Smooth muscle cell (in vitro differentiated cells): ENCODE measurements at regions not wholly inside any gene's neighbourhood (a gene's known extent, or its start where the extent isn't known, plus 50 kb on each side); places are given as distances from the start of the nearest gene placed in this dataset.

Experiments used
- DNase-seq: peaks from one replicate; lab custom pipeline; 2025; ENCODE audit not compliant: unreplicated experiment; lab: John Stamatoyannopoulos, UW
- H2AFZ ChIP-seq: fragments of 200-600 bp; sonication (generic); 2 replicates; pipeline ENCODE4 v1.6.0; 2016; ENCODE audit warnings: antibody characterized with exemption, low read depth, mild to moderate bottlenecking
- H3F3A ChIP-seq: fragments of 200-600 bp; sonication (generic); 2 replicates; pipeline ENCODE4 v1.6.0; 2017; ENCODE audit warnings: antibody characterized with exemption, low read depth
- H3K27ac ChIP-seq: fragments of 200-600 bp; sonication (generic); 2 replicates; pipeline ENCODE4 v1.5.1; 2016; ENCODE audit warnings: low read depth, mild to moderate bottlenecking
- H3K27me3 ChIP-seq: fragments of 200-600 bp; sonication (generic); 2 replicates; pipeline ENCODE4 v1.6.1; 2016; ENCODE audit warnings: low read depth, mild to moderate bottlenecking
- H3K36me3 ChIP-seq: fragments of 200-600 bp; sonication (generic); 2 replicates; pipeline ENCODE4 v1.5.1; 2016; ENCODE audit warnings: low read depth
- H3K4me1 ChIP-seq: fragments of 200-600 bp; sonication (generic); 2 replicates; pipeline ENCODE4 v1.5.1; 2016; ENCODE audit warnings: low read depth
- H3K4me2 ChIP-seq: fragments of 200-600 bp; sonication (generic); 2 replicates; pipeline ENCODE4 v1.6.0; 2016; ENCODE audit warnings: mild to moderate bottlenecking
- H3K4me3 ChIP-seq: fragments of 200-600 bp; sonication (generic); 2 replicates; pipeline ENCODE4 v1.5.1; 2016; ENCODE audit warnings: mild to moderate bottlenecking
- H3K79me2 ChIP-seq: fragments of 200-600 bp; sonication (generic); 2 replicates; pipeline ENCODE4 v1.6.0; 2016; ENCODE audit warnings: low read depth, mild to moderate bottlenecking
- H3K9ac ChIP-seq: fragments of 200-600 bp; sonication (generic); 2 replicates; pipeline ENCODE4 v1.6.0; 2016; ENCODE audit warnings: low read depth
- H3K9me3 ChIP-seq: fragments of 200-600 bp; sonication (generic); replicated peaks from 2 replicates; pipeline ENCODE4 v1.5.1; 2016; ENCODE audit warnings: low read depth
- H4K20me1 ChIP-seq: fragments of 200-600 bp; sonication (generic); 2 replicates; pipeline ENCODE4 v1.6.0; 2016; ENCODE audit warnings: low read depth
- WGBS: methylation state at CpG from one replicate; pipeline ENCODE4 v1.1.7; 2016; ENCODE audit warnings: low lambda C conversion rate; 5-methylcytosine and 5-hydroxymethylcytosine counted together
- TF ChIP-seq, protein P1 (sequence below): fragments of 200-600 bp; sonication (generic); IDR thresholded peaks from 2 replicates; pipeline ENCODE4 v1.5.1; 2017; ENCODE audit warnings: borderline replicate concordance, mild to moderate bottlenecking, antibody characterized with exemption; ENCODE audit not compliant: insufficient read depth, poor library complexity, severe bottlenecking

DNA sequence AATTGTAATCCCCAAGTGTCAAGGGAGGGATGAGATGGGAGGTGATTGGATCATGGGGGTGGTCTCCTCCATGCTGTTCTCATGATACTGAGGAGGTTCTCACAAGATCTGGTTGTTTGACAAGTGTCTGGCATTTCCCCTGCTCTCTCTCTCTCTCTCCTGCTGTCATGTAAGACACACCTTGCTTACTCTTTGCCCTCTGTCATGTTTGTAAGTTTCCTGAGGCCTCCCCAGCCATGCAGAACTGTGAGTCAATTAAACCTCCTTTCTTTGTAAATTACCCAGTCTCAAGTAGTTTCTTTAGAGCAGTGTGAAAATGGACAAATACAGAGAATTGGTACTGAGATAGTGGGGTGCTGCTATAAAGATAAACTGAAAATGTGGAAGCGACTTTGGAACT is 207.9 kb downstream of the HINT1 start:
- Histone ChIP-seq H3K4me2 (no peak overlapping the region), H3K27ac (no peak overlapping the region), H3K79me2 (no peaks in the 10 kb centered on the region), H3K4me3 (no peak overlapping the region), H3K27me3 (no peaks in the 10 kb centered on the region), H2AFZ (no peak overlapping the region), H3K9me3 (no peaks in the 10 kb centered on the region), H4K20me1 (no peaks in the 10 kb centered on the region), H3K36me3 (no peaks in the 10 kb centered on the region), H3K9ac (no peak overlapping the region), H3F3A (no peaks in the 10 kb centered on the region), H3K4me1 (no peaks in the 10 kb centered on the region)
- WGBS = 97% methylated on average over 1 of the region's 1 CpG
- no peak for DNase-seq
- TF ChIP-seq, protein P1, sequence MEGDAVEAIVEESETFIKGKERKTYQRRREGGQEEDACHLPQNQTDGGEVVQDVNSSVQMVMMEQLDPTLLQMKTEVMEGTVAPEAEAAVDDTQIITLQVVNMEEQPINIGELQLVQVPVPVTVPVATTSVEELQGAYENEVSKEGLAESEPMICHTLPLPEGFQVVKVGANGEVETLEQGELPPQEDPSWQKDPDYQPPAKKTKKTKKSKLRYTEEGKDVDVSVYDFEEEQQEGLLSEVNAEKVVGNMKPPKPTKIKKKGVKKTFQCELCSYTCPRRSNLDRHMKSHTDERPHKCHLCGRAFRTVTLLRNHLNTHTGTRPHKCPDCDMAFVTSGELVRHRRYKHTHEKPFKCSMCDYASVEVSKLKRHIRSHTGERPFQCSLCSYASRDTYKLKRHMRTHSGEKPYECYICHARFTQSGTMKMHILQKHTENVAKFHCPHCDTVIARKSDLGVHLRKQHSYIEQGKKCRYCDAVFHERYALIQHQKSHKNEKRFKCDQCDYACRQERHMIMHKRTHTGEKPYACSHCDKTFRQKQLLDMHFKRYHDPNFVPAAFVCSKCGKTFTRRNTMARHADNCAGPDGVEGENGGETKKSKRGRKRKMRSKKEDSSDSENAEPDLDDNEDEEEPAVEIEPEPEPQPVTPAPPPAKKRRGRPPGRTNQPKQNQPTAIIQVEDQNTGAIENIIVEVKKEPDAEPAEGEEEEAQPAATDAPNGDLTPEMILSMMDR = no peak

DNA sequence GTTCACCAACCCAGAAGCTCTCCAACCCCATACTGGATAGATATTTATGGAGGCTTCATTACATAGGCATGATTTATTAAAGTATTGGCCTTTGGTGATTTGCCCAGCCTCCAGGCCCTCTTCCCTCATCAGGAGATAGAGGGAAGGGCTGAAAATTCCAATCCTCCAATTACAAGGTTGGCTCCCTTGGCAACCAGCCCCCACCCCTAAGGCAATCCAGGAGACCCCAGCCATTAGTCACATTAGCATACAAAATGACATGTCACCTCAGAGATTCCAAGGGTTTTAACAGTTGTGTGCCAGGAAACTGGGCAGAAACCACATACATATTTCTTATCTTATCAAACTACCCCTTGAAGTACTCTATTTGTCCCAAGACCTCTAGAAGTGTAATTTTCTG is 210.0 kb downstream of the HINT1 start:
- Histone ChIP-seq H3K9ac (no peak overlapping the region), H3K27ac (no peak overlapping the region), H2AFZ (no peak overlapping the region), H3F3A (no peaks in the 10 kb centered on the region), H4K20me1 (no peaks in the 10 kb centered on the region), H3K4me1 (no peaks in the 10 kb centered on the region), H3K36me3 (no peaks in the 10 kb centered on the region), H3K9me3 (no peaks in the 10 kb centered on the region), H3K27me3 (no peaks in the 10 kb centered on the region), H3K79me2 (no peaks in the 10 kb centered on the region), H3K4me3 (no peak overlapping the region), H3K4me2 (no peak overlapping the region)
- no peak for DNase-seq
- TF ChIP-seq, protein P1 = no peak

DNA sequence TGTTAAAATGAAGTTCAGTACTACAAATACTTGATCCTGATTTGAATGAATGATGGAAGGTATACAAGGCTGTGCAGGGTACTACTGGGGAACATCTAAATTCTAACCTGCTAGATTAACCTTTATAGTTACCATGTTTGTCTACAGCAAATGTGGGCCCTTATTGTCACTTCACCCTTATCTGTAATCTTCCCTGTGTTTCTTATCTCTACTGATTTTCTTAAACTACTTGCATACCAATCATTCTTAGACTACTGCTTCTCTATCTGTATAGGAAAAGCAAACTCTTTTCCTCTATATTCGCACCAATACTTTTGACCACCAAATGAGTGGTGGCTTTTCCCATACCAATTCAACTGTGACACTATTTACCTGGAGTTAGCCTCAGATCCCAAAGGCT is 210.7 kb downstream of the HINT1 start:
- TF ChIP-seq, protein P1 = no peak
- Histone ChIP-seq H3K36me3 (no peaks in the 10 kb centered on the region), H3K79me2 (no peaks in the 10 kb centered on the region), H3K4me1 (no peaks in the 10 kb centered on the region), H2AFZ (no peak overlapping the region), H3K4me3 (no peak overlapping the region), H3K4me2 (no peak overlapping the region), H3K9ac (no peak overlapping the region), H4K20me1 (no peaks in the 10 kb centered on the region), H3K9me3 (no peaks in the 10 kb centered on the region), H3K27ac (no peak overlapping the region), H3F3A (no peaks in the 10 kb centered on the region), H3K27me3 (no peaks in the 10 kb centered on the region)
- WGBS = 64% methylated on average over 1 of the region's 1 CpG
- no peak for DNase-seq

GRCh38 chr5:130939059-130939458 is 226.0 kb downstream of the HINT1 start:
- Histone ChIP-seq H3K9ac (no peak overlapping the region), H3K27ac (no peak overlapping the region), H3K4me1 (no peaks in the 10 kb centered on the region), H4K20me1 (no peaks in the 10 kb centered on the region), H3K79me2 (no peaks in the 10 kb centered on the region), H3K4me2 (no peak overlapping the region), H3K4me3 (no peak overlapping the region), H3K27me3 (no peaks in the 10 kb centered on the region), H3K36me3 (no peaks in the 10 kb centered on the region), H2AFZ (no peak overlapping the region), H3F3A (no peaks in the 10 kb centered on the region), H3K9me3 (no peaks in the 10 kb centered on the region)
- DNase-seq = no peak
- TF ChIP-seq, protein P1 = no peak
- 88% methylated on average over 3 of the region's 3 CpGs for WGBS
